Middle frontal gyrus (tissue), 1 donor: ENCODE measurements at regions not wholly inside any gene's neighbourhood (a gene's known extent, or its start where the extent isn't known, plus 50 kb on each side); places are given as distances from the start of the nearest gene placed in this dataset.
"Not testable (repeated sequence)": the region's sequence is repeated elsewhere in the genome, so short reads cannot be mapped to it uniquely, and the experiment has no call there.

Experiments used
- DNase-seq: peaks from one replicate; pipeline ENCODE4 v3.0.0-alpha.2; 2015; ENCODE audit warnings: low spot score; ENCODE audit errors: extremely low spot score

DNA sequence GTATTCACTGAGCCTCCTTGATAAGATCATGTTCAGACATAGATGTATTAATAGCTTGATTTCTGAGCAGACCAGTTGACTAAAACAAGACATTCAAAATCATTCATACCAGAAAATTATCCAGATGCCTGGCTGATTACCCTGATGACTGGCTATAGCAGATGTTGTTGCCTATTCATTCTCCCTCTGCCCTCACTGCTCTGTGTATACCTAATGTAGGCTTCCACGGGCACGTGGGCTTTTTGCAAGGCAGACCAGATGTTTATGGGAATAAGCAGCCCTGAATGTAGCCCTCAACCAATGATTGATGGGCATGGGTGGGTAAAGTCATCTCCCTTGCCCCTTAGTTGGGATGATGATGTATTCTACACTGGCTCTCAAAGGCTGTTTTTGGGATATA lies 289.1 kb downstream of the MBD2 start:
- no peak for DNase-seq

DNA sequence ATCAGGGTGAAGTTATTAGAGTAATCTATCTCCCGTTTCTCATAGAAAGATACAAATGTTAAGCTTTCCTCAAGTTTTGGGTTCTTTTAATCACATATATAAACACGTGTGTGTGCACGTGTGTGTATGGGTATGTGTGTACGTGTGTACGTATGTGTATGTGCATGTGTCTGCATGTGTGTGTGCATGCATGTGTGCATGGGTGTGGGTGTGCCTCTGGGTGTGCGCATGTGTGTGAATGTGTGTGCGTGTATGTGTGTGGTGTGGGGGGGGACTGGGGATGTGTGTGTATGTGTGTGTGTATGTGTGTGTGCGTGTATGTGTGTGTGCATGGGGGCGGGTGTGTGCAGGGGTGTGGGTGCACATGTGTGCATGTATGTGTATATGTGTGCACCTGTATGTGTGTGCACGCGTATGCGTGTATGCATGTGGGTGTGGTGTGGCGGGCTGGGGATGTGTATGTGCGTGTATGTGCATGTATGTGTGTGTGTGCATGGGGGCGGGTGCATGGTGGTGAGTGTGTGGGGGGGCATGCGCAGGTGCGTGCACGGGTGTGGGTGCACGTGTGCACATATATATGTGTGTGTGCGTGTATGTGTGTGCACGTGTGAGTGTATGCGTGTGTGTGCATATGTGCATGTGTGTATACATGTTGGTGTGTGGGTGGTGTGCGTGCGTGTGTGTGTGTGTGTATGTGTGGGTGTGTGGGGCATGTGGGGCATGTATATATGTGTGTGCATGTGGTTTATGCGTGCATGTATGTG lies 304.0 kb downstream of the MBD2 start:
- no peak for DNase-seq

DNA sequence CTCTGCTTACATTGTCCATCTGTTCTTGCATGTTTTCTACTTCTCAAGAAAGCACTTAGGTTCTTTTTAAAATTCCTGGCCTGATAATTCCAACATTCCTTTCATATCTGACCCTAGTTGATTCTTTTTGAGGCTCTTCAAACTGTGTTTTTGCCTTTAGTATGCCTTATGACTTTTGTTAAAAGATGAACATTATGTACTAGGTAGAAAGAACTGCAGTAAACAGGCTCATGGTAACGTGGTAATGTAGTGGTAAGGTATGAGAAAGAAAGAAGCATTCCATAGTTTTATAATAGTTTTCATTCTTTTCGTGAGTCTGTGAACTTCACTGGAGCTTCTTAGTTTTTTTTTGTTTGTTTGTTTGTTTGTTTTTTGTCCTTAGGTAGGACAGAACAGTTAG lies 306.4 kb downstream of the MBD2 start:
- DNase-seq: no peak

DNA sequence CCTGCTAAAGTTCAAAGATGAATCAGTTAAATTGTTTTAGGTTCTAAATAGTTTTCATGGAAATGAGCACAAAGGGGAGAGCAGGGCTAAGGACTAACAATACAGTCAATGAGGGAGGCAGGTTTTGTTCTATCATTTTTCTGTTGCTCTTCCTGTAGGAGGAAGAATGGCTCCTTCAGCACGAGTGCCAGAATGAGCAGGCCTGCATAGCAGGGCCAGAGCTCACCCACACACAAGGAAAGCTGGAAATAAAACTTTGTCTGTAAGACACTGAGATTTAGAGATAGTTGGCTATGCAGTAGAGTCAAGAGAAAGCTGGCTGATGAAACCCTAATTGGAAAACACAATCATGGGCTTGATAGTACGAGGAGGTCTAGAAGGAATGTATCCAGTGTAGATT lies 313.3 kb downstream of the MBD2 start:
- DNase-seq: no peak

DNA sequence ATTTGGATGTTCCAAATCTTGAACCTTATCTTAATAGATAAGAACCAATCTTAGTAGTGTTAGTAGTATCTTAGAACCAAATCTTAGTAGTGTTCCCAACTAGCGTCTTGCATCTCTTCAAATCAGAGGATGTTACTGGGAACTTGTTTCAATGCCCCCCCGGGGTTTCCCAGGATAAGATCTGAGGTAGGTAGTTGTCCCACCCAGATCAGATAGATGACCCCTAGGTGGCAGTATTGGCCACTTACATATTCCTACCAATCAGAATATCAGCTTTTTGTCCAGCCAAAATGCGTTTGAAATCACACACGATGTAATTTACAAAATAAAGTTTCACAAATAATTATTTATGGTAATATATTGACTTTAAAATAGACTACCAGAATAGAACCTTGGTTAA lies 314.8 kb downstream of the MBD2 start:
- DNase-seq: no peak

DNA sequence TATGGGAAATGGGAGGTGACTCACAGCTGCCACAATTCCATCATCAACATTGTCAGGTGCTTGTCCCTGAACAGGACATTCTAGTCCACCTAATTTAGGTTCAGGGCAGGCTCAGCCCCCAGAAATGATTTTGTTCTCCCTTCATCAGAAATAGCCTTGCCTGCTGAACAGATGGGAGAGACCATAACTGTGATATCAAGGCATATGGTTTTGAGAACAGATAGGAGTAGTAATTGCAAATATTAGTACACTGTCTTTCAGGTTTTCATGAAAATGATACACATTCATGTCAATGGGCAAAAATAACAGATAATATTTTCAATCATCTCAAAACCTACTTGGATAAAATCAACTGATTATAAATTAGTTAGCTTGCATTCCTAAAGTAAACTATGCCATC lies 316.5 kb downstream of the MBD2 start:
- DNase-seq: no peak

DNA sequence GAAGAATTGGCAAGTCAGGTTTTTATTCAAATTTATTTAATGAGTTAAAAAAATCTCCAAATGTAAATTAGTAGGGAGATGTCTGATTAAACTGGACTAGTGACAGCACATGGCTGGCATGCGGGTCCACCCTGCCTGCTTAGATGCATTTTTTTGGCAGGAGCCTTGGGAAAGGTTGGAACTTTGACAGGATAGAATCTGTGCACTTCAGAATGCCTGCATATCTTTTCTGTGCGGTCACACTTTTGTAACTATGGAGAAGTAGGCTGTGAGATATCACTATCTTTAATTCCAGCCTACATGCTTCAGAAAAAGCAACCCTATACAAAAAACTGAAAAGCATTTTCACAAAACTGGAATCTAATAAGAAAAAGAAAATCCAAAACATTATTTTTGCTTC lies 317.8 kb downstream of the MBD2 start:
- DNase-seq: peak; percentile 49

DNA sequence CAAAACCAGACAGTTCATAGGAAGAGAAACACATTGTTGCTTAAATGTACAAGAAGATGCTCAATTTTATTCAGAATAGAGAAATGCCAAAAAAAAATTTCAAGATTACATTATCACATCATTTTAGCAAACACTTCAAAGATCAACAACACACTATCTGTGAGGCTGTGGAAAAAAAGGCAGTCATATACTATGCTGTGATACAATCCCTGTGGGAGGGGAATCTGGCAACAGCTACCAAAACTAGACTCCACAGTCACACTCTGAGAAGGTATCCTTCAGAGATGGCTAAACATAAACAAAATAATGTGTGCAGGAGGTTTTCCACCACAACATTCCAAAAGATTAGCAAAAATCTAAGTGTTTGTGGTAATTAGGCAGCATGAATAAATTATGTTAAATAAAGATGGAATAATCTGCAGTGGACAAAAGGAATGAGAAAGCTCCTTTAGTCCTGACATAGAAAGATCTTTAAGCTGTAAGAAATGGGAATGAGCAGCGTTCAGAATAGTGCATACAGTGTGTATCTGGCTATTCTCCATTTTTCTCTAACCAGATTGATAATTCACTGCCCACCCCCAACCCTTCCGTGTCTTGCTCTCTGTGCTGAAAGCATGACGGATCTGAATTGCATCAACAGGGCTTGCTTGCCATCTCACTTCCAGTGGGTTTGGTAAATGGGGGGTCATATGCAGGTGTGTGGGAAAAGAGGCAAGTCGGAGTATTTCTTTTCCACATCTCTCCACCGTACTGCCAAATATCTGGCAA lies 329.6 kb downstream of the MBD2 start:
- no peak for DNase-seq

DNA sequence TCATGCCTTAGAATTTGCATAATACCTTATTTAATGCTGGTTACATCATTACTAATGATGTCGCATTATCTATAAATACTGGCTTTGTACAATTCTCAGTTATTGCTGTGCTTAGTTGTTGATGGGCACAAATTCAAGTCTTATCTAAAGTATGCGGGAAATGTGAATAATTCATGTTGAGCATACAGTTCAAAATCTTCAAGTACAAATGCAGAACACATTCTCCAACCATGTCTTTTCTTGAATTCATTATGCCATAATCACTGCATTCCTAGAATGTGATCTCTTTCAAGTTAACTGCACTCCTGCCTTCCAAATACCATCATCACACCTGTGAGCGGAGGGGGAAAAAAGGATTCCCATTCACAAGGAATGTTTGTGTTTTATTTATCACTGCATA lies 337.0 kb downstream of the MBD2 start:
- DNase-seq: no peak

DNA sequence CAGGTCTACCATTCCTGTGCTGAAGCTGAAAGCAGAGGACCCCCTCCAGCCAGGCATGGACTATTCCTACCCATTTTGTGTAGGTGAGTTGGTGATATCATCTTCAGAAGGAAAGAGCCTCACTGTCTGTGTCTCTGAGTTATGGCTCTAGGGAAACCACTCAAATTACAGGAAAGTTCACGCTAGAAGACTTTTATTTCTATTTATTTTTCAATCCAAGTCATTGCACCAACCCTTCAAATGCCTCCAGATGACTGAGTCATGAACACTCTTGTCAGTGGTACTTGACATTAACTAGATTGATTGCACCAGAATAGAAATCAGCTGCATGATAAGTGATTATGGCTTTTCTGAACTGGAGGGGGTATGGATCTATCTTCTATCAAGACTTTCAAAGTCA lies 338.4 kb downstream of the MBD2 start:
- no peak for DNase-seq

DNA sequence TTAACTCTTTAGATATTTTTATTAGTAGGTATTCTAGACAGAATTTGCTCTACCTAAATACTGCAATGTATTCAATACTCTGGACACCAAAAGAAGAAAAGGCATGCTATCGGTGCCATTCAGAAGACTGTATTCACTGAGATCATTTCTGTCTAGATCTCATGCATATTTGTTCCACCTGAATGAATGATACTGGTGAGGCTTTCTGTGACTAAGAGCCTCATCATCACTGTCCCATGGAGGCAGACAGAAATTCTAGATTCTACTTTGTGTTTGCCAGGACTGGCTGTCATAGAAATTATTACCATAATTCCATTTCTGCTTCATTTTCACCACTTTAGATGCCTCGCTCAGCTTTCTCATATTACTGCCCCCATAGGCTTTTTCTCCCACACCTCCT lies 340.7 kb downstream of the MBD2 start:
- no peak for DNase-seq

DNA sequence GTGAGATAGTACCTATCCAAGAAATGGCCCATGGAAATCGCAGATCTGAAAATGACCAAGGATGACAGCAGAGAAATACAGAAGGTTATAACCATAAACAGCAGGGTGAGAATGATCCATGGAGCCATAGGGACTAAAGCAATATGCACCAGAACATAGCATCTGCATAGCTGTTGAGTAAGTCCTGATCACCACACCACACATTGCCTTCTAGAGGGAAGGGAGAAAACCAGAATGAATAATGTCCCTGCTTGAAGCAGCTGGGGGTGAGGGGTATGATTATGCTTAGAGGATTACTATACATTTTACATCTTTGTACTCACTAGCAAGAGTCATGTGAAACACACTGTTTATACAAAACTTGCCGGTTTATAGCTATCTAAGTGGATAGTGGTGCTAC lies 350.4 kb downstream of the MBD2 start:
- DNase-seq: no peak

DNA sequence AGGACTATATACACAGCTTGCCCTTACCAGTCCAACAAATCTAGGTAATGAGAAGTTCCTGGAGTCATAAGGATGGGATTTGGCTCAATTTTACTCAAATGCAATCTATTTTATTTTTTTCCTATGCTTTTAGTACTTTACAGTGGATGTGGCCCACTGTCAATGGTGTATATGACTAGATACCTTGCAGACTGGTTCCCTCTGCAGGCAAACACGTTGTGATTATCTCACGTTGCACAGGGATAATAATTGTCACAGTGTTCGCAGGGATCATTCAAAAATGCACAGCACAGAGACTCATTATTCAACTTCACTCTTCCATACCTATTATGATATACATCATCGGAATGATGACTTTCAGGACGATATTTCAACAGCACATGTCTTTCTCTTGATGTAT lies 359.7 kb downstream of the MBD2 start:
- DNase-seq: no peak

DNA sequence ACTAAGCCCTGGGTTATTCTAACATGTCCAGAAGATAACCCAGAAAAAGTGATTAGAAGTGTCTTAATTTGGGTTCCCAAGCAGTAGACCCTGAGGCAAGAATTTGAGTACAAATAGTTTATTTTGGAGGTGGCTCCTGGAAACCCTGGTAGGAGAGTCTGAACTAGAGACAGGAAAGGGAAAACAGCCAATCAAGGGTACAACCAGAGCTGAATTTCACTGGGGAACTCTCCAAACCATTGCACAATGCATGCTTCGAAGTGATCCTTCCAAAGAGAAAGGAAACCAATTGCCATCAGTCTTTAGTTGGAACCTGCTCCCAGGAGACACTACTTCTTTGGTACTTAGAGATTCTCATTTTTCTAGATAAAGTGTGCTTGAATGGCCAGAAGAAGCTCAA lies 361.5 kb downstream of the MBD2 start:
- no peak for DNase-seq

DNA sequence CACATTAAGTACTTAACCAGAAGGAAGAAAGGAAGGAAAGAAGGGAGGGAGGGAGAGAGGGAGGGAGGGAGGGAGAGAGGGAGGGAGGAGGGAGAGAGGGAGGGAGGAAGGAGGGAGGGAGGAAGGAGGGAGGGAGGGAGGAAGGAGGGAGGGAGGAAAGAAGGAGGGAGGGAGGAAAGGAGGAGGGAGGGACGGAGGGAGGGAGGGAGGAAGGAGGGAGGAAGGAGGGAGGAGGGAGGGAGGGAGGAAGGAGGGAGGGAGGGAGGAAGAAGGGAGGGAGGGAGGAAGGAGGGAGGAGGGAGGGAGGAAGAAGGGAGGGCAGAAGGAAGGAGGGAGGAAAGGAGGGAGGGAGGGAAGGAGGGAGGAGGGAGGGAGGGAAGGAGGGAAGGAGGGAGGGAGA lies 363.3 kb downstream of the MBD2 start:
- no peak for DNase-seq

DNA sequence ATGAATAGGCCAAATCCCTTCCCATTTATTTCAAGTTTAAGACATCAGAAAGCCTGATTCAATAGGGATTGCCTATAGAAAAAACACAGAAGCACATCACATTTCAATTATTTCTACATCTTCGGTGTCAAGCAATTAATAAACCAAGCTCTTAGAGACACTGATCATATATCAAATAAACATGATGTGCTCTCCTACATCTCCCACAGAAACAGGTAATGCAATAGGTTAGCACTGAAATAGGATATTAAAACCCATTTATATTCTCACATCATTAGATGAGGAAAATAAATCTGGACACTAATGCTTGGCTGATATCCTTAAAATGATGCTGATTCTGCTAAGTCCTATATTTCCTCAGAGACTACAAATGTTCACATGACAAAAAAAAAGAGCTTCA lies 364.7 kb downstream of the MBD2 start:
- DNase-seq: no peak

DNA sequence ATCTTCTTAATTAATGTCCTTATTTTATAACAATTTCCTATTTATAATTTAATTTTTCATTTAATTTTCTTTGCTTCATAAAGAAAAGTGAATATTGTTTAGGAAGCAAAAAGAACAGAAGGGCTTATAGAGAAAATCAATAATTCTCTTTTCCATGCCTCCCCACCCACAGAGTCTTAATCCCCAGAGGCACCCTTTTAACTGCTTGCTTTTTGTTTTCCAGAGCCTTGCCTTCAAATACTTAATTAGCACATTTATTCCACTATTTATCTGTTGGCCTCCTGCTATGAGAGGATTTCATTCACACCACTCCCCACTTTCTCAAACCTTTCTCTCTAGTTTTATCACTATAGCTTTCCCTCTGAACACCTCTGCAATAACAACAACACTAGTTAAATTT lies 373.6 kb downstream of the MBD2 start:
- no peak for DNase-seq

DNA sequence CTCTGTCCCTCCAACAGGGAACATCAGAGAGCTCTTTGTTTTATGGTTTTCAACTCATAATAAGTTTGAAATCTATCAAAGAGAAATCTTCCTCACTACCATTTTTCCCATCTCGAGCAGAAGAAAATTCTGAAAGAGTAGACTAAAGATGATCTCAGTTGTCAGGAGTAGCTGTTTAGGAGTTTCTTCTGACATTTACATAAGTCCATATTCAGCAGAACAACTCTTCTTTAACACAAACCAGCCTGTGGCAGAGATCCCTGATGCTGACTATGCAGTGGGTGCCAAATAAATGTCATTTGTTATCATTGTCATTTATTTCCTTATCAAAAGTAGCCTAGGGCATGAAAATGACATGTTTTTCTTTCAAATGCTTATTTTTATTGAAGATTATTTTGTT lies 380.7 kb downstream of the MBD2 start:
- no peak for DNase-seq

DNA sequence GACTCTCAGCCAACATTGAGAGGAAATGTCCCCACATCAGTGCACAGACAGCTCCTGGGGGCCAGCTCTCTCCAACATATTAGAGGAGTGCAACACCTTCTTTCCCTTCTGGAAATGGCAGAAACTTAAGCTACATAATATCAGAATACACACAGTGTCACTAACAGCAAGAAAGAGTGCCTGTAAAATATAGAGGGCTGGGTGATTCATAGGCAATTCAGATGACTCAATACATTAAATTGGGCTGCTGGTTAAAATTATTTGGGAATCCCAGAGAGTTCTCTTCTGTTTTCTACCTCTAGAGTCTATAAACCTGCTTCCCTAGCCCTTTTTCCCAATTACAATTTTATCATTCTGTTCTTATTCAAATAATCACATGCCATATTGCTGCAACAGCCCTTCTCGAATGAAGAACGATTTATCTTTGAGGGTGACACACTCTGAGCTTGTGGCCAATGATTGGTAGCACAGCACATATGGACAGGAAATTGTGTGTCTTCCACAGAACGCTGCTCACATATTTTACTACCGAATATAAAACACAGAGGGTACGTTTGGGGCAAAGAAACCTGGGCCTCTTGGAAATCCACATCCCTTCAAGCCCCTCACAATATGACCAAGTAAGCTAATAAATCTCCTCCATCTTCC lies 381.2 kb downstream of the MBD2 start:
- no peak for DNase-seq

DNA sequence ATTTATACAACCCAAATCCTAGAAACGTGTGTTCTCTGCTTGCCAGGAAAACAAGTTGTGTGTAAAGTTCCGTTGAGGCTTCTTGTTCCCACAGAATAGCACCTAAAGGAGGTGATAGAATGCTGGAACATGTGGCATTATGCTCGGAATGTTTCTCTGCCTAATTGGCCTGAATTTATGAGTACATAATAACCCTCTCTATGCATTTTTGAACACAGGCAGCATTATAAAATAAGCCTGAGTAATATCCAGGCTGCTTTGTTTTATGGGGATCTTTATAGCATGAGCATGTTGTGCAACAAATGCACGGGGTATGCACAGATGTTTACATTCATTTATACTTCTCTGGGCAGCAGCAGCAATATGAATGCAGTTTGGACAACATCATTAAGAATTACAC lies 385.7 kb downstream of the MBD2 start:
- no peak for DNase-seq

DNA sequence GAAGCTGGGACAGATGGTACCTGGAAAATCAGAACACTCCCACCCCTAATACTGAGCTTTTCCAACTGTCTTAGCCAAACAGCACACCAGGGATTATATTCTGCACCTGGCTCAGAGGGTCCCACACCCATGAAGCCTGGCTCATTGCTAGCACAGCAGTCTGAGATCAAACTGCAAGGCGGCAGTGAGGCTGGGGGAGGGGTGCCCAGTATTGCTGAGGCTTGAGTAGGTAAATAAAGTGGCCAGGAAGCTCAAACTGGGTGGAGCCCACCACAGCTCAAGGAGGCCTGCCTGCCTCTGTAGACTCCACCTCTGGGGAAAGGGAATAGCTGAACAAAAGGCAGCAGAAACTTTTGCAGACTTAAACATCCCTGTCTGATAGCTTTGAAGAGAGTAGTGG lies 403.3 kb downstream of the MBD2 start:
- not testable (repeated sequence) for DNase-seq

DNA sequence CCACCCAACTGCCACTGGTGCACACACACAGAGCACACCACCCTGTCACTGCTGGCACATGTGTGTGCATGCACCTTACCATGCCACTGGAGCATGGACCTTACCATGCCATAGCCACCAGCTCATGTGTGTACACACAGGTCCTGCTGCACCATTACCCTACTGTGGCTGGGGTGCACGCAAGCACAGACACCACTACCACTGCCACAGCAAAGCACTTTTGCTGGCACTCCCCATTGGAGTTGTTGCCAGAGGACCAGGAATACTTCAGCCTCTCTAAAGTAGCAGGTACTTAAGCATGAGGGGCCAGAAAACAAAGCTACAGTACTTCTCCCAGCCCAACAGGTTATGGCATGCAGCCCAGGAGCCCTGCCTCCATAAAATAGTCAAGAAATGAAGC lies 404.8 kb downstream of the MBD2 start:
- DNase-seq: no peak

DNA sequence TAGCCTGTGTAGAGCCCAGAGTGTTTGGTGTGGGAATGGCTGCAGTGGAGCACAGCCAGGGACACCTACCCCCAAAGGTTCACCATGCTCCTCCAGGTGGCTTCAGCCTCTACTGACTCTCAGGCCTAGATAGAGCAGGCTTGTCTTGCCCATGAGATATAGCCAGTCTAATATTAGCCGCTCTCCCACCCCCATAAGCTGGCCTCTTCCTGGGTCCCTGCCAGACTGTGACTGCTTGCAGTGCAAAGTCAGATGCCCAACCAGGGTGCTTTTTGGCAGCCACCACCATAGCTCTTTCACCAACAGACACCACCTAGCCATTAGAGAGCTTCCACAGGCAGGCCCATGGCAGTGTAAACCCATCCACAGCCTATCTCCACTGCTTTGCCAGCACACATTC lies 405.3 kb downstream of the MBD2 start:
- no peak for DNase-seq
